A673 (cell line): ENCODE measurements at regions not wholly inside any gene's neighbourhood (a gene's known extent, or its start where the extent isn't known, plus 50 kb on each side); places are given as distances from the start of the nearest gene placed in this dataset.

Experiments used
- BruUV-seq: library from RNA; stranded (reverse); fragments of 400-500 nt; replicated peaks from 2 replicates; lab custom pipeline; 2021; lab: Mats Ljungman, UMichigan
- CTCF ChIA-PET: fragments of 300-600 bp; sonication (Branson Sonifier 250); formaldehyde crosslinking; loops from one replicate; lab custom pipeline; 2022; ENCODE audit warnings: antibody characterized with exemption; lab: Charles Lee
- POLR2A ChIA-PET: fragments of 300-600 bp; sonication (Branson Sonifier 250); formaldehyde crosslinking; loops from one replicate; lab custom pipeline; 2022; ENCODE audit warnings: antibody characterized with exemption; ENCODE audit not compliant: low non-redundant PET; lab: Charles Lee
- DNase-seq: peaks from one replicate; pipeline ENCODE4 v3.0.0-alpha.2; 2015; ENCODE audit warnings: low spot score
- H3K27ac ChIP-seq: fragments of 200-600 bp; sonication (generic); 2 replicates; pipeline ENCODE4 v1.5.1; 2016; ENCODE audit warnings: mixed run types, low read depth, mild to moderate bottlenecking, mixed read lengths, antibody characterized with exemption, low read length; ENCODE audit not compliant: poor library complexity, severe bottlenecking
- H3K27me3 ChIP-seq: fragments of 200-600 bp; sonication (generic); replicated peaks from 2 replicates; pipeline ENCODE4 v1.6.1; 2017; ENCODE audit warnings: mixed run types, low read depth, mild to moderate bottlenecking, mixed read lengths, antibody characterized with exemption, low read length; ENCODE audit not compliant: insufficient read depth, poor library complexity
- H3K36me3 ChIP-seq: fragments of 200-600 bp; sonication (generic); 2 replicates; pipeline ENCODE4 v1.6.1; 2016; ENCODE audit warnings: mixed run types, mild to moderate bottlenecking, mixed read lengths, antibody characterized with exemption, low read length; ENCODE audit not compliant: insufficient read depth, poor library complexity, severe bottlenecking
- H3K4me1 ChIP-seq: fragments of 200-600 bp; sonication (generic); 2 replicates; pipeline ENCODE4 v1.6.1; 2017; ENCODE audit warnings: mixed run types, mild to moderate bottlenecking, mixed read lengths, antibody characterized with exemption, low read length; ENCODE audit not compliant: insufficient read depth, poor library complexity, severe bottlenecking
- H3K4me3 ChIP-seq: fragments of 200-600 bp; sonication (generic); 2 replicates; pipeline ENCODE4 v1.5.1; 2016; ENCODE audit warnings: low read depth, mixed run types, mild to moderate bottlenecking, mixed read lengths, low read length; ENCODE audit not compliant: poor library complexity, severe bottlenecking
- H3K9me3 ChIP-seq: fragments of 200-600 bp; sonication (generic); 2 replicates; pipeline ENCODE4 v1.6.1; 2016; ENCODE audit warnings: mixed run types, low read depth, mild to moderate bottlenecking, mixed read lengths, antibody characterized with exemption, low read length; ENCODE audit not compliant: poor library complexity, severe bottlenecking
- CTCF ChIP-seq: fragments of 300-800, 200-600 bp; sonication (generic); conservative IDR thresholded peaks from 2 replicates; pipeline ENCODE4 v1.5.1; 2017; ENCODE audit warnings: low read depth, mild to moderate bottlenecking, antibody characterized with exemption, low read length, moderate library complexity, mixed read lengths
- EZH2 ChIP-seq: fragments of 200-600 bp; sonication (generic); IDR thresholded peaks from 2 replicates; pipeline ENCODE4 v1.6.1; 2017; ENCODE audit warnings: borderline replicate concordance, low read depth, mild to moderate bottlenecking, mixed read lengths, antibody characterized with exemption, low read length; ENCODE audit not compliant: poor library complexity, severe bottlenecking
- intact Hi-C: fragments of 100-400 bp; cut with micrococcal nuclease; formaldehyde crosslinking; loops from one replicate; pipeline ENCODE4 v1.10.0; 2022; ENCODE audit not compliant: unreplicated experiment

DNA sequence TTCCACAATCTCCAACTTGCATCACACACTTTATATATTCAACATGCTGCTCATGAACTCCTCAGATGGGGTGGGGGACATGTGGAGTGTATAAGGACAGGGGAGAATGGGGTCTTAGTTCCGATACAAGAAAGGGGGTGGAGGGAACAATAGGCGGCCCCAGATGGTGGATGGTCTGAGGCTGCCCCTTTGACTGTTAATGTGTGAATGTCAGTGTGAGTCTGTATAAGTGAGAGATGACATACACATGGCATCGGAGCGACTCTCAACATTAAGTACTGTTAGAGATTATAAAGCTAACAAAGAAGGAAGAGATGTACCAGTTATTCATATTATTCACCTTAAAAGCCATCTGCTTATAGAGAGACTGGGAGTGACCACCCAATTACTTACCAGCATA is 193.1 kb downstream of the AXIN2 start:
- Histone ChIP-seq H3K36me3 (no peaks in the 10 kb centered on the region), H3K4me3 (no peak overlapping the region), H3K9me3 (peaks cover 4% of the 10 kb centered on the region), H3K27ac (peak overlapping the region; percentile 46), H3K4me1 (peaks cover 29% of the 10 kb centered on the region), H3K27me3 (no peaks in the 10 kb centered on the region)
- POLR2A ChIA-PET, result no interaction called here
- TF ChIP-seq EZH2 (no peak), CTCF (no peak)
- intact Hi-C loops, result no loop called here
- DNase-seq, result no peak
- CTCF ChIA-PET, result no interaction called here
- no TSS peak for BruUV-seq

- Histone ChIP-seq H3K4me1 (peaks cover 29% of the 10 kb centered on the region), H3K36me3 (no peaks in the 10 kb centered on the region), H3K4me3 (no peak overlapping the region), H3K27ac (peak overlapping the region; percentile 87), H3K27me3 (no peaks in the 10 kb centered on the region), H3K9me3 (peaks cover 4% of the 10 kb centered on the region)
- ChIA-PET CTCF (no interaction called here), POLR2A (no interaction called here)
- no TSS peak for BruUV-seq
- intact Hi-C loops, result no loop called here
- peak; percentile 84 for DNase-seq
- no peak for TF ChIP-seq CTCF
Observed at GRCh38 chr17:65366102-65366844, 195.2 kb downstream of the AXIN2 start.

GRCh38 chr17:65365169-65365568 is 196.3 kb downstream of the AXIN2 start:
- H3K9me3 ChIP-seq, result peaks cover 4% of the 10 kb centered on the region
- ChIA-PET CTCF (interaction anchor here (0.5 kb wide), 1 partner anchor 68 kb away, joined by 6 read pairs; no protein-coding TSS in a partner anchor), POLR2A (no interaction called here)
- peak overlapping the region; percentile 87 for H3K27ac ChIP-seq
- no TSS peak for BruUV-seq
- no peaks in the 10 kb centered on the region for H3K27me3 ChIP-seq
- peaks cover 29% of the 10 kb centered on the region for H3K4me1 ChIP-seq
- H3K4me3 ChIP-seq, result no peak overlapping the region
- H3K36me3 ChIP-seq, result no peaks in the 10 kb centered on the region
- intact Hi-C loops, result no loop called here
- peak; percentile 96 for DNase-seq
- no peak for TF ChIP-seq CTCF
- TF ChIP-seq EZH2, result no peak
